Activated CD4-positive, alpha-beta memory T cell treated with anti-CD3 and anti-CD28 coated beads for 36 hours (primary cell): ENCODE measurements at regions not wholly inside any gene's neighbourhood (a gene's known extent, or its start where the extent isn't known, plus 50 kb on each side); places are given as distances from the start of the nearest gene placed in this dataset.
"Not testable (repeated sequence)": the region's sequence is repeated elsewhere in the genome, so short reads cannot be mapped to it uniquely, and the experiment has no call there.

Experiments
- CTCF ChIA-PET: fragments of 350-600 bp; sonication (Branson Sonifier 250); formaldehyde crosslinking; loops from one replicate; lab custom pipeline; 2021; ENCODE audit warnings: antibody characterized with exemption, inconsistent platforms; lab: Charles Lee
- POLR2A ChIA-PET: fragments of 350-600 bp; sonication (Branson Sonifier 250); formaldehyde crosslinking; loops from one replicate; lab custom pipeline; 2021; ENCODE audit warnings: antibody characterized with exemption; lab: Charles Lee
- DNase-seq: peaks from one replicate; pipeline ENCODE4 v3.0.0-alpha.2; 2020
- H3K27ac Mint-ChIP-seq: one replicate; pipeline ENCODE4 v1.8.0; 2021; ENCODE audit warnings: mixed read lengths
- H3K27me3 Mint-ChIP-seq: one replicate; pipeline ENCODE4 v1.8.0; 2021; ENCODE audit warnings: mixed read lengths
- H3K36me3 Mint-ChIP-seq: one replicate; pipeline ENCODE4 v1.8.0; 2021; ENCODE audit warnings: mixed read lengths
- H3K4me1 Mint-ChIP-seq: one replicate; pipeline ENCODE4 v1.8.0; 2021; ENCODE audit warnings: low read depth, mixed read lengths
- H3K4me3 Mint-ChIP-seq: one replicate; pipeline ENCODE4 v1.8.0; 2021; ENCODE audit warnings: mild to moderate bottlenecking, mixed read lengths
- H3K9me3 Mint-ChIP-seq: one replicate; pipeline ENCODE4 v1.8.0; 2021; ENCODE audit warnings: mixed read lengths
- intact Hi-C: fragments of 100-400 bp; cut with micrococcal nuclease; formaldehyde crosslinking; loops from one replicate; pipeline ENCODE4 v1.15.1; 2023

DNA sequence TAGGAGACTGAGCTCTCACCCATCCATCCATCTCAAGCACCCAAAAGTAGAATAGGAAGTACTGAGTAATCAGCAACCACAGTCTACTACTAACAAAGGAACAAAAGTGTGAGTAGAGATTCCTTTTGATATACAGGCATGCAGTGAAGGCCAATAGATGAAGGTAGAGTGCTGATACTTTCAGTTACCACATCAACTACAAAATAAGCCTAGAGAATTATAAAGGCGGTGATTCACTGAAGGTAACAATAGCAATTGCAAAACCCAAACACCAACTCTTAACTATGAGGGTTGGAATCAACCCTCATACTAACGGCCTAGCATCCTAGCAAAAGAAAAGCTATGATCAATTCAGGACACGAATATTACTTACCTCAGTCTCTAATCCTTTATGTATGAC, 992.6 kb downstream of the DNAH5 start:
- H3K4me3 Mint-ChIP-seq: no peak overlapping the region
- H3K27ac Mint-ChIP-seq: no peak overlapping the region
- peaks cover 10% of the 10 kb centered on the region for H3K9me3 Mint-ChIP-seq
- H3K4me1 Mint-ChIP-seq: no peaks in the 10 kb centered on the region
- H3K27me3 Mint-ChIP-seq: no peaks in the 10 kb centered on the region
- POLR2A ChIA-PET: no interaction called here
- CTCF ChIA-PET: no interaction called here
- no peaks in the 10 kb centered on the region for H3K36me3 Mint-ChIP-seq
- no peak for DNase-seq
- intact Hi-C loops: no loop called here

DNA sequence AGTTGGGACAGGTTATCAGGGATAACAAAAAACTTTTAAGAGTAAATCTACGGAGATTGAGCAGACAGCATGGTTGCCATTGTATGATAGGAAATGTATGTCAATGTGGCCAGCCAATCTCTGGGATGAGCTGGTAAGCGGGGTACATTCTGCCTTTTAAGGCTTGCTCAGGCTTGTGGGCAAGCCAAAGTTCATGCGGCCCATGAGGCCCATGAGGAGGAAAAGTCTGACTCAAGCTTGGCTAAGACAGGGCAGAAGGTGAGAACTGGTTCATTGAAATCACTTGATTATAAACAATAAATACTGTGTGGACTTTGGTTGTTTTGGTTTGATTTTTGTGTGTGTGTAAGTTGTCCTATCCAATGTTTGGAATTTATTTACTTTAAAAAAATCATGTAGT, 997.1 kb downstream of the DNAH5 start:
- ChIA-PET CTCF (no interaction called here), POLR2A (no interaction called here)
- no peaks in the 10 kb centered on the region for H3K27me3 Mint-ChIP-seq
- H3K27ac Mint-ChIP-seq: no peak overlapping the region
- intact Hi-C loops: no loop called here
- no peaks in the 10 kb centered on the region for H3K36me3 Mint-ChIP-seq
- H3K4me3 Mint-ChIP-seq: no peak overlapping the region
- no peak for DNase-seq
- H3K4me1 Mint-ChIP-seq: no peaks in the 10 kb centered on the region
- H3K9me3 Mint-ChIP-seq: peaks cover 11% of the 10 kb centered on the region

DNA sequence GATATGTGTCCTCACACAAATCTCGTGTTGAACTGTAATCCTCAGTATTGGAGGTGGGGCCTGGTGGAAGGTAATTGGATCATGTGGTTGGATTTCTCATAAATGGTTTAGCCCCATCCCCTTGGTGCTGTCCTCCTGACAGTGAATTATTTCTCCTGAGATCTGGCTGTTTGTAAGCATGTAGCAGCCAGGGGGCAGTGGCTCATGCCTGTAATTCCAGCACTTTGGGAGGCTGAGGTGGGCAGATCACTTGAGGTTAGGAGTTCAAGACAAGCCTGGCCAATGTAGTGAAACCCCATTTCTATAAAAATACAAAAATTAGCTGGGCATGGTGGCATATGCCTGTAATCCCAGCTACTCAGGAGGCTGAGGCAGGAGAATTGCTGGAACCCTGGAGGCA, 999.0 kb downstream of the DNAH5 start:
- H3K27me3 Mint-ChIP-seq, CTCF ChIA-PET, H3K4me1 Mint-ChIP-seq, H3K27ac Mint-ChIP-seq, DNase-seq, H3K36me3 Mint-ChIP-seq, H3K4me3 Mint-ChIP-seq, intact Hi-C loops, POLR2A ChIA-PET: not testable (repeated sequence)
- peaks cover 14% of the 10 kb centered on the region for H3K9me3 Mint-ChIP-seq

DNA sequence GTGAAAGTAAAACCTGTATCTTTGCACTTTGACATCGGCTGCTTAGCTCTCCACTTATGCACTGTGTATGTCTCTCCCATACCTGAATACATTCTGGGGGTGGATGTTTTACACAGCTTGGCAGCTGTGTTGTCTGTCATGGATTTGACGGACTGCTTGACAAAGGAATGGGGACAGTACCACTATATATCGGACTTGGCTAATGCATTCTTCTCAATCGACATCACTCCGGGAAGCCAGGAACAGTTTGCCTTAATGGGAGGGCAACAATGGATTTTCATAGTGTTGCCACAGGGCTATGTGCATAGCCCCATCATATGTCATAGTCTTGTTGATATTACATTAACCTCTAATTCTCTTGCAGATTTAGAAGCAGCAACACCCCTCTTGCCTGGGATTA, 1008.3 kb downstream of the DNAH5 start:
- DNase-seq: no peak
- Mint-ChIP-seq H3K36me3 (no peaks in the 10 kb centered on the region), H3K4me3 (no peak overlapping the region), H3K27ac (no peak overlapping the region), H3K27me3 (no peaks in the 10 kb centered on the region), H3K4me1 (no peaks in the 10 kb centered on the region), H3K9me3 (peaks cover under 1% of the 10 kb centered on the region)
- ChIA-PET POLR2A (no interaction called here), CTCF (no interaction called here)
- intact Hi-C loops: no loop called here

DNA sequence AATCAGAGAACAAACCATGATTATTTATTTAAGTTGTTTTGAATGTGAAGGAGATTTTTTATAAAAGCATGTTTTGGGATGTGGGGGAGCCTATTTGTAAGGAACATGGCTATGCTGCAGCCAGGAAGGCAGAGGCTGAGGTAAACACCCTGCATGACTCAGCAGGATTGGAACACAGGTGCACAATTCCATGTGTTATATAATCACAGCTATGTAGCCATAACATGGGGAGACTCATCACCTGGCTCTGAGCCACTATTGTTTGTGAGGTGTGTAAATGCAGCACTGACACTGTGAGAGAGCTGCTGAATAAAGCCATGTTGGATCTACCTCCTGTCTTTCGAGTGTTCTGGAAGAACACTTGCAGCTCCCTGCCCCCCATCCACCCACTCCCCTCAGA, 1009.8 kb downstream of the DNAH5 start:
- no peak for DNase-seq
- intact Hi-C loops: no loop called here
- CTCF ChIA-PET: no interaction called here

DNA sequence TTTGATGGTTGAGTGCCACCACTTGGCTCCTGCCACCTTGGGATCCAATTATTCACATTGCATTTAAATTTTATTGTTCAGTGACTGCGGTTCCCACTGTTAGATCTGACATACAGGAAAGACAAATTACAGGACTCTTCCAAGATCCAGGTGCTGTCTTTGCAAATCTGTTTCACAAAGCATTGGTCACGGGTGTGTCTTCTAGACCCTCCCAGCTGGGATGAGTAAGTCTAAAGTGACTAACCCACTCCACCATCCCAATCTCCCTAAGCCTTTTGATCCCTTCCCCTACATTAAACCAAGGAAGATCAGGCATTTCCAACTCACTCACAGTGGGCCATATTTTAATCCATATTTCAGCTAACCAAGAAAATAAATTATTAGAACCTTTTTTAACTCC, 1016.3 kb upstream of the CTNND2 start:
- intact Hi-C loops: no loop called here
- Mint-ChIP-seq H3K4me1 (no peaks in the 10 kb centered on the region), H3K27ac (no peak overlapping the region), H3K9me3 (peaks cover 21% of the 10 kb centered on the region), H3K36me3 (no peaks in the 10 kb centered on the region), H3K4me3 (no peak overlapping the region), H3K27me3 (no peaks in the 10 kb centered on the region)
- ChIA-PET CTCF (no interaction called here), POLR2A (interaction anchor here (0.6 kb wide), 1 partner anchor 40 kb away, joined by 3 read pairs; no protein-coding TSS in a partner anchor)
- no peak for DNase-seq

More for the DNA sequence above, 1009.8 kb downstream of the DNAH5 start:
- POLR2A ChIA-PET: no interaction called here
- H3K4me1 Mint-ChIP-seq: no peaks in the 10 kb centered on the region
- H3K36me3 Mint-ChIP-seq: no peaks in the 10 kb centered on the region
- no peak overlapping the region for H3K4me3 Mint-ChIP-seq
- peaks cover 2% of the 10 kb centered on the region for H3K9me3 Mint-ChIP-seq
- H3K27me3 Mint-ChIP-seq: no peaks in the 10 kb centered on the region
- no peak overlapping the region for H3K27ac Mint-ChIP-seq

DNA sequence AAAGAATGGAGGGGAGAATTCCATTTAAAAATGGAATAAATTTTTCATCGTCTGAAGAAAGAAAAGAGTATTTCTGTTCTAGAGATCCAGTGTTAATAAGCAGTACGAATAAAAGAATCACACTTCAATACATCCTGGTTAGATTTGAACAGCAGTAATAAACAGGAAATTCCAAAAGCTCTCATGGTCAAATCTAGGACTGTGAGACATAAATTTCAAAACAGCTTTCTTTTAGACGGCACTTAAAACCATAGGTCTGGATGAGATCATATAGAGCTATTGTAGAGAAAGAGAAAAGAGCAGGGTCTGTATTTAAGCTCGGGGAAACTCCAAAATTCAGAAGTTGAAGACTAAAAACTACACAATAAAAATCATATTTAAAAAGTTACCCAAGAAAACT, 1006.9 kb upstream of the CTNND2 start:
- DNase-seq: no peak
- POLR2A ChIA-PET: no interaction called here
- CTCF ChIA-PET: no interaction called here
- no peaks in the 10 kb centered on the region for H3K36me3 Mint-ChIP-seq
- no peaks in the 10 kb centered on the region for H3K27me3 Mint-ChIP-seq
- no peak overlapping the region for H3K4me3 Mint-ChIP-seq
- H3K4me1 Mint-ChIP-seq: no peaks in the 10 kb centered on the region
- intact Hi-C loops: no loop called here
- H3K27ac Mint-ChIP-seq: no peak overlapping the region
- peaks cover 14% of the 10 kb centered on the region for H3K9me3 Mint-ChIP-seq

DNA sequence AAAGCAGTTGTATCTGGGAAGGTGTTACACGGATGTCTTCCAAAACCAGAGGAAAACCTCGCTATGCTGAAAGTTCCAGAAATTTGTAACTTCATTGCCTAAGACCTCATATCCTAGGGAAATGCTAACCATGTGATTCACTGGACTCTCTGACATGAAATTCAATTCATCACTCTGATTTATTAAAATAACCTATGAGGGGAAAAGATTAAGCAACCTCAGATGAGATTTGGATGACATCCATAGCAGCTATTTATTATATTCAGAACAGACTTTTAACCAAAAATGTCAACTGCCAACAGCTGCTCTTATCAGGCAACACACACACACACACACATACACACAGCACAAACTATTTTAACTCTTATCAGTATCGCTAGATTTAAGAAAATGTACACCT, 1006.4 kb upstream of the CTNND2 start:
- H3K36me3 Mint-ChIP-seq: no peaks in the 10 kb centered on the region
- H3K9me3 Mint-ChIP-seq: peaks cover 12% of the 10 kb centered on the region
- H3K4me1 Mint-ChIP-seq: no peaks in the 10 kb centered on the region
- H3K27me3 Mint-ChIP-seq: no peaks in the 10 kb centered on the region
- no peak for DNase-seq
- ChIA-PET CTCF (no interaction called here), POLR2A (no interaction called here)
- no peak overlapping the region for H3K27ac Mint-ChIP-seq
- no peak overlapping the region for H3K4me3 Mint-ChIP-seq
- intact Hi-C loops: no loop called here

DNA sequence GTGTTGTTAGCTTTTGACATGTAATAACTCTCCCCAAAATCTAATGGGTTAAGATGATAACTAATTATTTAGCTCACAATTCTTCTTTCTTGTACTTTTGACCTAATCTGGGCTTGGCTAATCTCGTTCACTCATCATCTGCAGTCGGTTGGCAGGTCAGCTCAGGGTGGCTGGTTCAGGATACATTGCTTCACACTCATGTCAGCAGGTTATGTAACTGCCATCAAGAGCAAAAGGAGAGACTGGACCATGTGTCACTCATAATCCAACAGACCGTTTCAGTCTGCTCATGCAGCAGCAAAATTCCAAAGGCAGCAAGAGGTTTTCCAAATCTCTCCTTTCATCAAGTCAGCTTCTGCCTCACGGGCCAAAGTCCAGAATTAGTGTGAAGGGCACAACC, 998.4 kb upstream of the CTNND2 start:
- Mint-ChIP-seq H3K27ac (no peak overlapping the region), H3K9me3 (peaks cover 3% of the 10 kb centered on the region), H3K36me3 (no peaks in the 10 kb centered on the region), H3K27me3 (no peaks in the 10 kb centered on the region), H3K4me1 (no peaks in the 10 kb centered on the region), H3K4me3 (no peak overlapping the region)
- DNase-seq: no peak
- POLR2A ChIA-PET: no interaction called here
- CTCF ChIA-PET: no interaction called here
- intact Hi-C loops: no loop called here

DNA sequence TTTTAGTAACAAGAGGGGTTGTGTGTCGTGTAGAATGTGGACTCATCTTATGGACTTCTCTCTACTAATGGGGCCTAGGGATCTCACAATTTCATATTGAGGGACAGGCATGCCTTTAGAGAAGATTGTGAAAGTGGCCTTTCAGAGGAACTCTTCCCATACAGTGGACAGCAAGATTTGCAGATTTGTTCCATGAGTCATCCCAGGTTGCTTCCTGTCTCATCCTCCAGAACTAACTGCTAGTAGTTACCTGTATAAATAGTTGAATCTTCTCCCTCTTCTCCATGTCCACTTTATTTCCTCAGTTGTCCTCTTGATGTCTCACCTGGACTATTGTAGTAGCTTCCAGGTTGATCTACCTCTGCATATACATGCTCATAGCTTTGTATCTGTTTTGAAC, 997.5 kb upstream of the CTNND2 start:
- ChIA-PET POLR2A (no interaction called here), CTCF (no interaction called here)
- no peak overlapping the region for H3K4me3 Mint-ChIP-seq
- peaks cover 4% of the 10 kb centered on the region for H3K9me3 Mint-ChIP-seq
- no peaks in the 10 kb centered on the region for H3K27me3 Mint-ChIP-seq
- DNase-seq: no peak
- intact Hi-C loops: no loop called here
- no peak overlapping the region for H3K27ac Mint-ChIP-seq
- H3K4me1 Mint-ChIP-seq: no peaks in the 10 kb centered on the region
- no peaks in the 10 kb centered on the region for H3K36me3 Mint-ChIP-seq

DNA sequence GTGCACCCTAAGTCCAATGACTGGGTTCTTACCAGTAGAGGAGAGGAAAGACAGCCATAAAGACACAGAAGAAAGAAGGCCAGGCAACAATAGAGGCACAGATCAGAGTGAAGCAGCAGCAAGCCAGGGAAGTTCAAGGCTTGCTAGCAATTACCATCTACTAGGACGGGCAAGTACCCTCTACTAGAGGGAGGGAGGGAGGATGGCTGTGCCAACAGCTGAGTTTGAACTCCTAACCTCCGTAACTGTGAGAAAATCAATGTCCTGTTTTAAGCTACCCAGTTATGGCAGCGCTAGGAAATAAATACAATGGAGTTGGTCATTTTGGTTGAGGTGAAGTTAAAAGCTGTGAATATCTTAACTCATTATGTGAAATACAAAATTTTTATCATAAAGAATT, 991.8 kb upstream of the CTNND2 start:
- Mint-ChIP-seq H3K4me3 (no peak overlapping the region), H3K9me3 (peaks cover 6% of the 10 kb centered on the region), H3K4me1 (no peaks in the 10 kb centered on the region), H3K27me3 (no peaks in the 10 kb centered on the region), H3K36me3 (no peaks in the 10 kb centered on the region), H3K27ac (no peak overlapping the region)
- ChIA-PET POLR2A (no interaction called here), CTCF (no interaction called here)
- no peak for DNase-seq
- intact Hi-C loops: no loop called here

DNA sequence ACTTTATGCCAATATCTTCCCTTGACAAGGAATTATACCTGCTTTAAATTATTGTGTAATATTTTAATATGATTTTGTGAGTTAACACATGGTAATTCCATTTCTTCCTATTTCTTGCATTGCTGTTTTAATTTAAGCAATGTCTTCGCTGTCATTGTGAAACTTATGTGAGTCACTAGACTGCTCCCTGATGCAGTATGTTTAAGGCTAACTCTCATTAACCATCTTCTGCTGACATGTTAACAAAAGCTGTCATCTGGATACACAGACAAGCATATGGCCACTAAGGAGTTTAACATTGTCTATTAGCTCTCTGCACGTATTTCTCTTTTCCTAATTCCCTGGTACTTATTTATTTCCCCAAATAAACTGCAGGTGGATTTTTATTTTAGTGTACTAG, 980.8 kb upstream of the CTNND2 start:
- no peaks in the 10 kb centered on the region for H3K27me3 Mint-ChIP-seq
- H3K27ac Mint-ChIP-seq: no peak overlapping the region
- no peak overlapping the region for H3K4me3 Mint-ChIP-seq
- H3K36me3 Mint-ChIP-seq: no peaks in the 10 kb centered on the region
- H3K9me3 Mint-ChIP-seq: peaks cover 11% of the 10 kb centered on the region
- no peaks in the 10 kb centered on the region for H3K4me1 Mint-ChIP-seq
- no peak for DNase-seq
- intact Hi-C loops: no loop called here
- POLR2A ChIA-PET: no interaction called here
- CTCF ChIA-PET: no interaction called here

DNA sequence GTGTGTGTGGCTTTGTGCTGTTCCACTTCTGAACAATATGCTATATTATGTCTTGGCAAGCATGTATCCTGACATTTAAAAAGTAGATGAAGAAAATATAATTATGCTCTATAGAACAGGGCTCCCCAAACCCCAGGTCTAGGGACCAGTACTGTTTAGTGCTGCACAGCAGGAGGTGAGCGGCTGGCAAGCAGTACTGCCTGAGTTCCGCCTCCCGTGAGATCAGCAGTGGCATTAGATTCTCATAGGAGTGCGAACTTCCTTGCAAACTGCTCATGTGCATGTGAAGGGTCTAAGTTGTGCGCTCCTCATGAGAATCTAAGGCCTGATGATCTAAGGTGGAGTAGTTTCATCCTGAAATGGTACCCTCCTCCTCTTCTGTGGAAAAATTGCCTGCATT, 979.1 kb upstream of the CTNND2 start:
- POLR2A ChIA-PET: no interaction called here
- intact Hi-C loops: no loop called here
- no peaks in the 10 kb centered on the region for H3K36me3 Mint-ChIP-seq
- CTCF ChIA-PET: no interaction called here
- no peak overlapping the region for H3K4me3 Mint-ChIP-seq
- peaks cover 15% of the 10 kb centered on the region for H3K9me3 Mint-ChIP-seq
- no peaks in the 10 kb centered on the region for H3K27me3 Mint-ChIP-seq
- no peak overlapping the region for H3K27ac Mint-ChIP-seq
- DNase-seq: no peak
- H3K4me1 Mint-ChIP-seq: no peaks in the 10 kb centered on the region
